Epidermal melanocyte (primary cell): ENCODE measurements at regions not wholly inside any gene's neighbourhood (a gene's known extent, or its start where the extent isn't known, plus 50 kb on each side); places are given as distances from the start of the nearest gene placed in this dataset.

Experiments
- DNase-seq: peaks from one replicate; pipeline ENCODE4 v3.0.0; 2011; ENCODE audit warnings: low spot score; ENCODE audit not compliant: insufficient read length

DNA sequence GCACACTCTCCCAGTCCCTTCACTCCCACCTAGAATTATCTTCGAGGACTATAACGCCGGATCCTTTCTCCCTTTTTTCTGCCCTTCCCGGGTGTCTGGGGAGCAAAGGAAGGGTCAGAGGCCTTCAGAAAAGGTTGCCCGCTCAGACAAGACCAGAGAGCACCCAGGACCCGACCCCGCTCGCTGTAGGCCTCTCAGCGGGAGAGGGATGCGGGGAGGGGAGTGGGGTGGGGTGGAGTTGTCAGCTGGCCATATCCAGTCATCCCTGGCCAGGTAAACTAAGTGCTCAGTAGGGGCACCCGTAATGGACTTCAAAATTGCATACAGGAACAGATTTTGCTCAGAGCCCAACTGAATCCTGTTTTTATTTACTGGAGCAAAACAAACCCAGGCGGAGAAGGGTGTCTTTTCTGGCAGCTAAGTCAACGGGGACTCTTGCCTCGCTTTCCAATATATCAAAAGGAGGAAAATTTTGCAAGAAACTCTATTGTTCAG, 65.0 kb downstream of the NOL4 start:
- no peak for DNase-seq

DNA sequence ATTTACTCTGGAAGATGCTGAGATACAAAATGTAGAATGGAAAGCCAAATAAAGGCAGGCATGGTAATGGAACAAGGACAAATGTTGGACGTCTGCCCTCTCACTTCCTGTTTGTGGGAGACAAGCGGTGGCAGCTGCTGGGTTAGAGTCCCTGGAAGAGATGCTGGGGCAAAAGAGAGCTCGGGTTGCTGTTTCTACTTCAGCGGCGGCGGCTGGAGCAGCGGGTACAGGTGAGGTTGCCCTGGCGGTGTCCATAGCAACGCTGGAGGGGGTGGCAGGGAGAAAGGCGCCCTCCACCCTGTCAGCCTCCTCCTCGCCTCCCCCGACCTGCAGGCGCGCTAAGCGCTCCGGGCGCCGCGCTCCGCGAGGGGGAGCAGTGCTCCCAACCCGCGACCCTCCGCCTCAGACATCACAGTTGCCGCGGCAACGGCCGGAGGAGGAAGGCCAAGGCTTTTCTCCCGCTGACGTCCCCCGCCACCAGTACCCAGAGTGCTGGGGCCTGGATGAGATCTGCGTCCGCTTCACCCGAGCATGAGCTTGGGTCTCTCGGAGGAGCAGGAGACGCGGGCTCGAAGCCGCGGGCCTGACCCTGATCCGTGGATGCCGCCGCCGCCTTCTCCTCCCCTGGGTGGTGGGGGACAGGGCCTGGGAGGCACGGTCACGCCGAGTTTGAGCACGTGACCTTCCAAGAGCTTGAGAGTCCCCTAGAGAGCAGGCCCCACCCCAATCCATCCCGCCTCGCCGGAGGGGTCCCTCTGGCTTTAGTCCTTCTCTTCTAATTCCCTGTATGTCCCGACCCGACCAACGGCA, 65.6 kb downstream of the NOL4 start:
- DNase-seq: no peak

DNA sequence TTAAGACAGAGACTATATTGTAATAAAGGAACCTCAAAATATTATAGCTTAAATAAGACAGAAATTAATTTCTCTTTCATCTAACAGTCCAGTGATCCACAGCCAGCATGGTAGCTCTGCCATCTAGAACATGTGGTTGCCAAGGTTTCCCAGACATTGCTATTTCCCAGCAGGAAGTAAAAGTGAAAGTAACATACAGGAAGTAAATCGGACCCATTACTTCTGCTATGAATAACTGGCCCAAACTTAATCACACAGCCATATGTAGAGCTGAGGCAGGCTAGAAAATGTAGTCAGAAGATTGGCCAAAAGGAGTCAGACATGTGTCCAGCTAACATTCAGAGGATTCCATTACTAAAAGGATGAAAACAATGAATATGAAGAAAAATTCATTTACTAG, 71.0 kb downstream of the NOL4 start:
- no peak for DNase-seq

DNA sequence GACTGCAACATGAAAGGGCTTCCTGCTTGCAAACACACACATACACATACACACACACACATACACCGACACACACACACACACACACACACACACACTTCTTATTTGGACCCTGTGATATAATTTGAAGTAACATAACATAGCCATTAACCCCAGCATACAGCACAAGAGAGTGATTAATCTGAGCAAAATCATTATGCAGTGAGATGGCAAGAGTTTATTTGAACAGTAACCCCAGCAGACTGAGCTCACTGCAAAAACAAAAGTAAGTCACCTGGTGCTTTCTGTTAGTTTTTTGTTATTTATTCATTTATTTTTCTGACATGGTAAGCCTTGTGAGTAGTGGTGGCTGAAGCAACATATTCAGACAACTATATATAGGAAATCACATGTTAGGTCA, 93.7 kb downstream of the NOL4 start:
- no peak for DNase-seq

DNA sequence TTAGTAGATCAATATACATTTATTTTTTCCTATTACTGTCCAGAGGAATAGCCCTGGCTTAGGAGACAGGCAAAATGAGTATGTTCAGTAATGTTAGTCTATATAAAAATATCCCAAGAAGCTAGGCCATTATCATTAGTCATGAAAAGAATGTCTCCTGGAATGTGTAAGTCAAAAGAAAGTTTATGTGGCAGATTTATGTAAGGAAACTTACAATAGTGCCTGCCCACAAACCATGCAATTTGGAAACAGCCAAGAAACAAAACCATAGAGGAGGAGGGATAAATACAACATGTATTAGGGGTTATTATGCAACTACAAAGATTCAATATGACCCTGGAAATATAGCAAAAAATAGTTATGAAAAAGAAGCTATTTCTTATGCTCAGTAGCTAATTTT, 96.3 kb downstream of the NOL4 start:
- DNase-seq: no peak

DNA sequence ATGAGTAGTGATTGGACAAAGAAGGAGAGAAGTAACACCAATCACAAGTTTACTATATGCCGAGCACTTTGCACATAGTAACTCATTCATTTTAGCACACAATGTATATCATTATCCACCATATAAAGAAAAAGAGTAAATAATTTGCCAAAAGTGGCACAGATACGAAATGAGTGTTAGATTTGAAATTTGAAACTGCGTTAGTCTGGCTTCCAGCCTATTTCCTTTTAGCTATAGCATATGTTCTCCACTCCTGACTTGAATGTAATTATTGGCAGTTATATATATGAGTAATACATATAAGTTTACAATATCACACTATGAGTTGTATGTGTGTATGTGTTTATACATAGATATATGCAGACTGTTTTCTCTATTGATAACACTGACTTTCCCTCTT, 98.6 kb downstream of the NOL4 start:
- DNase-seq: no peak

DNA sequence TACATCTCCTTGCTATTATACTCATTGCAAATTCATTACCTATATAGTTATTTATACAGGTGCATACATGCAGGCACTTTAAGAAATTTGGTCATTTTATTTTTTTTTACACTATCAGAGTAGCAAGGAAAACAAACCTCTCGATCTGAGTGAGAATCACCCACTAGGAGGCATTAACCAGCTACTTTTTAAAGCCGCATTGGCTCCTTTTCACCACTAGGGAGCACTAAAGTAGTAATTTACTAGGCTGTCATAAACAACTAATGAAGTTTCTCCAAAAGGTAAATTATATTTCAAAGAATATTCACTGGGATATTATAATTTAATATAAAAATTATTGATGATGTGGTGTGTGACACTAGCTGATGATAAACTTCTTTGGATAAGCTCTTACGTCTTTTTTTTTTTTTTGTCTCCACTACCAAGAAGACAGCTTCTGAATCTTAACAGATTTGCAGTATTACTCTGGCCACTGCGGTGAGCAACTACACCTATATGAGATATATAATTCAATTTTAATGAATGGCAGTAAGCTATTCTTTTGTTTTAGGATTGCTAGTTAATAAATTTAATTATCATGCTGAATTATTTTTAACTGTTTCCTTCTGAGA, 101.9 kb downstream of the NOL4 start:
- DNase-seq: peak; percentile 22

DNA sequence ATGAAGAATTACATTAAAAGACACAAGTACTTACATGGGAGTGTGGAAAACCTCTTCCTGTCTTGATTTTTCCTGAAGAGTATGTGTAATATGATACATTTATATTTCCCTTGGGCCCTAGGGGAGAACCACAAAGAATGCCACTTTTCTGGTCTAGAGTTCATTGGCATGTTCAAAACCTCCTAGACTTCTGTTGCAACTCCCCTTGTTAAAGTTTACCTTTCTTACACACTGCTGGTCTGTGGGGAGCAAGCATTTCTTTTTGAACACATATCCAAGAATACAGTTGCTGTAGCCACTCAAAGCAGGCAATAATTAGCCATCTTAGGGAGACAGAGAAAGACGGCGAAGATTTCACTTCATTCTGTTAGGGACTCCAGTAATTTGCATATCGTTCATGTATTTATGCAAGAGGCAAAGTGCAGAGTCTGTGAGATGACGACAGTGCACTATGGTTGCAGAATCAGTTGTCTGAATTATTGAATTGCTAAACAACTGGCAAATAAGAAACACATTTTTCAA, 103.5 kb downstream of the NOL4 start:
- DNase-seq: no peak

DNA sequence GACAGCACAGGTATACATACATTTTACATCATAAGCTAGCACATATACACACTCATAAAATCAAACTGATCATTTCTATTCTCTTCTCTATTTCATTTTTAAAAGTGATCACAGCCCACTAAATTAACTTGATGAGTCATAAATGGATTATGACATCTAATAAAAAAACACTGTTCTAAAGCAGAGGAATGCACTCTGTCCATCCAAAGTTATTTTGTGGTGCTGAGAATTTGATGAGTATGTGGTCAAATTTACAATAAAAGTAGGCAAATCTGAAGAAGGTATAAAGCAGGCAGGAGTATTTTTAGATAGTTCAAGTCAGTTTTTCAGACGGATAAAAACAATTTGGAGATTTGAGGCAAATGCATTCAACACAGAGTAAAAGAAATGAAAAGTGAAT, 104.4 kb downstream of the NOL4 start:
- no peak for DNase-seq

DNA sequence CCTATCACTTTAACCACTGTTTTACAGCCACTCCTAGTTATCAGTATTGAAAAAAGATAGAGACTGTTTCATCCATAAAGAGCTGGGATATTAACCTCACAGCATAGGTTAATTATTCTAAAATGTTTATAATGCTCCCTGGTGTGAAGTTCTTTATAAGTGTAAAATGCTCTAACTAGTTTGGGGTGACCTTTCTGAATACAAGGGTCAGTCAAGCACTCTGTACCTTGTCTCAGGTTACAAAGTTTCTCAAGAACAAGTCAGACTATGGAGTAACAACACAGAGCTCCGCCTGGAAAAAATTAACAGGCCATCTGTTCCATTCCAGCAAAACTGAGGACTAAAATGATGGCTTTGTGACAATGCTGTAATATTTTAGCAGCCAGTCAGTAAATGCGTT, 107.4 kb downstream of the NOL4 start:
- DNase-seq: no peak

DNA sequence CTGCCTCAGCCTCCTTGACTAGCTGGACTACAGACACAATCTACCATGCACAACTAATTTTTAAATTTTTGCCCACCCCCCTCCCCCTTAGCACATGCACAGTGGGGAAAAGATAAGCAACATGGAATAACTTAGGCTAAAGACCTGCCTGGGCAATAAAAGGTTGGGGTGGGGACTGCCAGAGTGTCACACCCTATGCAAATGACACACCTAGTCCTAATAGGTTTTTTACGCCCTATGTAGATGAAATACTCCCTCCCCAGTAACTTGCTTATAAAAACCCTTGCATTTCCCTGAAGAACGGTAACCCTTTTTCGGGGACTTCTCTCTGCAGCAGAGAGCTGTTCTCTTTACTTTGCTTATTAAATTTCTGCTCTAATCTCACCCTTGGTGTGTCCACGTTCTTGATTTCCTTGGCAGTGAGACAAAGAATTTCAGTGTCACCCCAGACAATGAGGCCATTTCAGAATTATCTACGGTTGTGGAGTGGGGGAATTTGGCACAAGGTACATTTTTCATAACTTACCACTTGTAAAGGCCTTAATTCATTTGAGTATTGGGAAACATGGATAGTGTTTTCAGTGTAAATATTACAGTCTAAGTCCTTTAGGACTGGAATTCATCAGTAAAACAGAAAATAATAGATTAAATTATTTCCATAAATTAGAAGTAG, 109.2 kb downstream of the NOL4 start:
- DNase-seq: no peak

DNA sequence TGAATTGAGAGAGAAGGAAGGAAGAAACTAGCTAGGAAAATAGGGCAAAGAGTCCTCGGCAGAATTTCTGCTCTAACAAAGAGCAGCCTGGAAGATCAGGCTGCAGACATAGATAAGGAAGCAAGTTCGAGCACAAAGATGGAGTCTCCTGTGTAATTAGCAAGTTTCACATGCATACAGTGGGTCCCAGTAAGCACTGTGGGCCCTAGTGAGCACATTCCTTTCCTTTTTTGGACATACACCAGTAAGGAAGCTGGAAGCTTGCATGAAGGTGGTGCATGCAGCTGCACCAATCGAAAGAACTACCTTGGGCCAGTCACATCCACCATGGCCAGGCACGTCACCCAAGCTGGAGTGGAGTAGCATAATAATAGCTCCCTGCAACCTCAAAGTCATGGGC, 109.7 kb downstream of the NOL4 start:
- no peak for DNase-seq

DNA sequence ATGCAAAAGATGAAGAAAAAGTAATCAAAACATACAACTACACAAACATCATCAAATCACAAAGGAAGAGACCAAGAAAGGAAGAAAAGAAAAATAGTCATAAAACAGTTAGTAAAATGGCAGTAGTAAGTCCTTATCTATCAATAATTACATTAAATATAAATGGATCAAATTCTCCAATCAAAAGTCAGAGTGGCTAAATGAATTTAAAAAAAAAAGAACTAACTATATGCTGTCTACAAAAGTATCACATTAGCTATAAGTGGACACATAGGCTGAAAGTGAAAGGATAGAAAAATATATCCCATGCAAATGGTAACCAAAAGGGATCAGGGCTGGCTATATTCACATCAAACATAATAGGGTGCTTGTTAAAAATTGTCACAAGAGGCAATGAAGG, 116.5 kb downstream of the NOL4 start:
- no peak for DNase-seq

DNA sequence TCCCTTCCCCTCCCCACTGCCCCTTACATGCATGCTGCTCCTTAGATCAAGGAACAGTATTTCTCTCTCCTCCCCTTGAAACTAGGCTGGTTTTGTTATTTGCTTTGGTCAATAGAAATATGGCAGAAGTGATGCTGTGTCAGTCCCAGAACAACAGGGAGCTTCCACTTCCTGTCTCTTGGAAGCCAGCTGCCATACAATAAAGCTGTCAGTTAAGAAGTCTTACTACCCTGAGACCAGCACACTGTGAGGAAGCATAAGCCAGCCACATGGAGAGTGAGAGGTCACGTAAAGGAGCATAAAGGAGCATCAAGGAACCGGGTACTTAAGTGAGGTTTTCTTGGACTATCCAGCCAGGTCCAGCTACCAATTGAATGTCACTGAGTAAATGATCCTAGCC, 126.6 kb downstream of the NOL4 start:
- no peak for DNase-seq

DNA sequence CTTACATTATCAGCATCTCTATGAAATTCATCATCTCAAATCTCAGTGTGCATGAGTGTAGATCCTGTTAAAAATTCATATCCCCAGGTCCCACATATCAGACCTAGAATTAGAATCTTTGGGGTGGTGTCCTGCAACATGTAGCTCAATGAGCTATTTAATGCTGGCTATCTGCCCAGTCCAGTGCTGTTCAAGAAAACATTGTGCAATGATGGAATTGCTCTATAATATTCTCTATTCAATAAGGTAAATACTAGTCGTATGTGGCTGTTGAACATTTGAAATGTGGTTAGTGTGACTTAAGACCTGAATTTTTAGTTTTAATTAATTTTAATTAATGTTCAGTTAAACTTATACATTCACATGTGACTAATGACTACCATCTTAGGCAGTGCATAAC, 127.4 kb downstream of the NOL4 start:
- DNase-seq: no peak

DNA sequence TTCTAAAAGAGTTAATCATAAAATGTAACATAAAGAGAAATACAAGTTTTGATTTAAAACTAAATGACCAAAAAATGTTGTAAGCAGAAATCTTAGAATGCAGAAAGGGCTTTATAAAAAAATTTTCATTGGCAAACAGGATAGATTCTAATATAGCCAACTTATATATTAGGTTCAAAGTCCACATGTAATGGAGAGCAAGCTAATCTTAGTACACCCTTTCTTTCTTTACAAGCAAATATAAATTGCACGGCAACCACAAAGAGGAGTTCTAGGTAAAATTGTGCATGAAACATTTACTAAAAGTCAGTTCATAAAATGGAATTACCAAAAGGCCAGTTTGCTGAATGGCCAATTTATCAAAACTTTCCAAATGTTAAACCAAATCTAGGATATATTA, 130.6 kb downstream of the NOL4 start:
- no peak for DNase-seq

DNA sequence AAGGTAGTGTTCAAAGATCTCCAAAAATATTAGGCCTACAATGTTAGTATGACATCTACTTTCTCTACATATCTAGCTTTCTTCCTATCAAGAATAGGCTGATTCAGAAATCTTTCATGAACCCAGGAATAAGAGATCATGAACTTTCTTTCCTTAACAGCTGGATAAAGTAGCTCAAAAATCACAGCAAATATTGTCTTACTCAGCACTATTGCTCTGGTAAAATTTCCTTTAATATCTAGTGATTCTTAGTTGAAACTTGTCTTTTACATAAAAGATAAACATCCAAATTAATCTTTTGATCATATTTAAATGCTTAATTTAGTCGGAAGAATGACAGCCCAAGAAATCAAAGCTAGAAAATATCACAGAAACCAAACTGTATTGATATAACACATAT, 131.9 kb downstream of the NOL4 start:
- no peak for DNase-seq

DNA sequence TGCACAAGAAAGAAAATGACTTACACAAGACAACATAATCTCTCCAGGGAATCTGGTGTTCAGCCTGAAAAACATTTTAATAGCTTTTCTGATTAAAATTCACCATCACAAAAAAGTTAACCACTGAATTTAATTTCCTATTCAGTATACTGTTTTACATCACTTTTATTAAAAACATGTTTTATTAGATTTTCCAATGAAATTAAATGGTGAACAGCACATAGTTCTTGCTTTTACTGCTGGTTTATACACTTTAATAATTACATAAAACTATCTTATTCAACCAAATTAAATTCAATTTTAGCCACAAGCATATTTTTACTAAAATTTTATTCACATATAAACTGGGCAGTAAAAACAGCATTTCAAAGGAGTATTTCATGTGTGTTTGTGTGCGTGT, 138.3 kb downstream of the NOL4 start:
- no peak for DNase-seq

DNA sequence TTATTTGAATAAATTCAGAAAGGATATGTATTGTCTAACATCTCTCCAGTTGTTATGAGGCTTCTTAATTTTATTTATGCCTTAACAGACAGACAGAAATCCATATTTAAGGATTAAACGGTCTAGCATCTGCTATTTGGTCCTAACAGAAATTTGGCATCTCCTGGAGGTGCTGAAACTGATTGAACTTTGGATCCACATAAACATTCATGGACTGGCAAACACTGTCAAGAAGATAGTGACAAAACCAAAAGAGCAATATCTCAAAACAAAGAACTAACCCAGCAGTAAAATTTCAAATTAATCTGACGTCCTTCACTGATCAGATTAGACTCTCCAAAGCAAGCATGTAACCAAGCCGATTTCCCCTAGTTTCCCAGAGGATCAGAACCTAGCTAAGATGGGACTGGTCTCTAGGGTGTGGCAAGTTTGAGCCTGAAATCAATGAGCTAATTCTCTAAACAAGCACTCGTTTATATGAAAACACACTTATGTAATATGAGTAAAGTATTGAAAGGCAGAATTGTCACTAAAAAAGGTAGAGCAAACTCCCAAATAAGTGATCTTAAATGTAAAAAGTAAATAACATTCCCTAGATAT, 139.5 kb downstream of the NOL4 start:
- no peak for DNase-seq

DNA sequence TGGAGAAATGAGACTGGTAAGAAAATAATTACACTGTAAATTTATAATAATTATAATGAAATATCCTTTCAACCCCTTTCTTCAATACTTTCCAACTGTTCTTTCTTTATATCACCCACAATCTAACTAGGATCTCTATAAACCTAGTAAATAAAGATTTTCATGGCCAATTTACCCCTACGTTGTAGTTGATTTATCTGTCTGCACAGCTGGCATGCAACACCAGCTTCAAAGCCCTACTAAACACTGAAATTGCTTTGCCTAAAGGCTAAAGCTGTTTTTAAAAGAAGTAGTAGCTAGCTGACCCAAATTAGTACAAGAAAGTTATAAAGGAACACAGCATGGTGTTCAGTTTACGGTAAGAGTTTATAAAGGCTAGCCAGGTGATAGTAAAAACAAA, 140.1 kb downstream of the NOL4 start:
- DNase-seq: no peak

DNA sequence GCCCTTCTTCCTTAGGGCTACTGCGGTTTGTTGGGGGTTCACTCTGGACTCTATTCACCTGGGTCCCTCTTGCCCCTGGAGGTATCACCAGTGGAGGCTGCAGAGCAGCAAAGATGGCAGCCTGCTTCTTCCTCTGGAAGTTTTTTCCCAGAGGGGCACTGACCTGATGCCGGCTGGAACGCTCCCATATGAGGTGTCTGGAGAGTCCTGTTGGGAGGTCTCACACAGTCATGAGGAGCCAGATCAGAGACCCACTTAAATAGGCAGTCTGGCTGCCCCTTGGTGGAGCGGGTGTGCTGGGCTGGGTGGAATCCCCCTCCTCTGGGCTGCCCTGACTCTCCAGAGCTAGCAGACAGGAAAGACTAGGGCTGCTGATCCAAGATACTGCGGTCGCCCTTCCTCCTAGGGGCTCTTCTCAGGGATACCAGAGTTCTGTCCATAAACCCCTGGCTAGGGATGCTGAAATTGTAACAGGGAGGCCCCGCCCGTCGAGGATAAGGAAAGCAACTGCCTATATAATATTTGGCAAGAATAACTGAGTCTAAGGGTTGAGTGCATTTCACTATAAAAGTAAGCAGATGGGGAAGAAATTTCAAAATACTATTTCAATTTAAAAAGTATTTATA, 140.7 kb downstream of the NOL4 start:
- no peak for DNase-seq

DNA sequence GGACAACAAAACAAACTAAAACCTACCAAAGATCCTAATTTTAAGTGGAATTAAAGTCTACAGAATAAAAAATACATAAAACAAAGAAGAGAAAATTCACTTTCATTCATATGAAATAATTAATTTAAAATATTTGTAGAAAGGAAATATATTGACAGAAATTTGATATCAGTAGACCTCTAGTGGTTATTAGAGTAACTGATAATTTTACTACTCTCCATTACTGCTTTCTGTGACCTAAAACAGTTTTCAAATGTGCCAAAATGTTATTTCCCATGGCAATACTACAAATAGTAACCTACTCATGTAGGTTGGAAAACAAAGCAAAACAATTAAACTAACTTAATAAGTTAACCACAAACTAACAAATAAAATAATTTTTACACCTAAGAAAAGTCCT, 147.1 kb downstream of the NOL4 start:
- DNase-seq: no peak
